HFF-Myc (cell line): ENCODE measurements at regions not wholly inside any gene's neighbourhood (a gene's known extent, or its start where the extent isn't known, plus 50 kb on each side); places are given as distances from the start of the nearest gene placed in this dataset.

Experiments
- DNase-seq: peaks from one replicate; pipeline ENCODE4 v3.0.0-alpha.2; 2011; ENCODE audit warnings: low read depth; ENCODE audit errors: extremely low read depth
- H3K4me3 ChIP-seq: replicated peaks from 2 replicates; pipeline ENCODE4 v1.5.1; 2011; ENCODE audit warnings: low read depth, mild to moderate bottlenecking, control low read depth, low read length
- CTCF ChIP-seq: IDR thresholded peaks from 2 replicates; pipeline ENCODE4 v1.5.1; 2012; ENCODE audit warnings: mild to moderate bottlenecking, low read depth, low read length, control low read depth; ENCODE audit errors: missing control alignments

GRCh38 chr2:217270485-217271121 lies 410.7 kb upstream of the TNP1 start:
- no peak overlapping the region for H3K4me3 ChIP-seq
- DNase-seq, result no peak
- no peak for TF ChIP-seq CTCF

GRCh38 chr2:217269701-217270484 lies 410.0 kb upstream of the TNP1 start:
- no peak for TF ChIP-seq CTCF
- no peak overlapping the region for H3K4me3 ChIP-seq
- no peak for DNase-seq

- H3K4me3 ChIP-seq, result no peak overlapping the region
- DNase-seq, result no peak
- TF ChIP-seq CTCF, result no peak
Observed at GRCh38 chr2:217268978-217269377, 409.1 kb upstream of the TNP1 start.

GRCh38 chr2:217267758-217268157 lies 407.9 kb upstream of the TNP1 start:
- DNase-seq, result no peak
- no peak for TF ChIP-seq CTCF
- H3K4me3 ChIP-seq, result no peak overlapping the region

- no peak overlapping the region for H3K4me3 ChIP-seq
- TF ChIP-seq CTCF, result no peak
- DNase-seq, result no peak
Observed at GRCh38 chr2:217263756-217264155, 403.9 kb upstream of the TNP1 start.

- no peak for DNase-seq
- no peak overlapping the region for H3K4me3 ChIP-seq
- no peak for TF ChIP-seq CTCF
Observed at GRCh38 chr2:217262911-217263310, 403.0 kb upstream of the TNP1 start.
